ENCODE measurements at regions not wholly inside any gene's neighbourhood (a gene's known extent, or its start where the extent isn't known, plus 50 kb on each side); places are given as distances from the start of the nearest gene placed in this dataset.
A peak's percentile ranks its signal among the peaks of the same experiment; 100 is the strongest.

GRCh38 chr15:62647843-62648505, 394.6 kb upstream of the TPM1 start:
- 79% methylated on average over 5 of the region's 7 CpGs for whole genome bisulfite sequencing (ENCODE audit: insufficient coverage, low coverage, low lambda C conversion rate, missing lambda C conversion rate)
- H3K27me3 ChIP-seq, result no peaks in the 10 kb centered on the region
- no peak overlapping the region for H3K4me3 ChIP-seq
- H3K36me3 ChIP-seq, result no peaks in the 10 kb centered on the region
- ATAC-seq, result no peak
- H3K9me3 ChIP-seq, result no peaks in the 10 kb centered on the region
- H3K27ac ChIP-seq, result no peak overlapping the region
- TF ChIP-seq CTCF (IDR thresholded peaks at IDR 0.05), result no peak
- DNase-seq, result no peak
- H3K4me1 ChIP-seq, result no peaks in the 10 kb centered on the region
- intact Hi-C loops (cut with DNase I), result no loop called here

- no peaks in the 10 kb centered on the region for H3K27me3 ChIP-seq
- no peaks in the 10 kb centered on the region for H3K9me3 ChIP-seq
- H3K36me3 ChIP-seq, result no peaks in the 10 kb centered on the region
- WGBS (ENCODE audit: insufficient coverage, low coverage, low lambda C conversion rate, missing lambda C conversion rate), result 72% methylated on average over 6 of the region's 6 CpGs
- DNase-seq (no peak), ATAC-seq (peak in 3 of 4 donors; percentile 36 to 61 (median 60))
- intact Hi-C loops (cut with DNase I), result no loop called here
- H3K4me1 ChIP-seq, result no peaks in the 10 kb centered on the region
- H3K4me3 ChIP-seq, result no peak overlapping the region
- TF ChIP-seq POLR2A (IDR thresholded peaks at IDR 0.05), result no peak
- peak; percentile 31 to 45 (median 39) for TF ChIP-seq CTCF (IDR thresholded peaks at IDR 0.05)
- H3K27ac ChIP-seq, result no peak overlapping the region
These were observed 393.6 kb upstream of the TPM1 start for GRCh38 chr15:62648954-62649353.

- intact Hi-C loops (cut with DNase I), result no loop called here
- Histone ChIP-seq H3K27me3 (no peaks in the 10 kb centered on the region), H3K4me3 (no peak overlapping the region), H3K27ac (no peak overlapping the region), H3K9me3 (no peaks in the 10 kb centered on the region), H3K4me1 (no peaks in the 10 kb centered on the region), H3K36me3 (no peaks in the 10 kb centered on the region)
- DNase-seq (no peak), ATAC-seq (peak in 2 of 4 donors; percentile 29 to 43)
- WGBS (ENCODE audit: insufficient coverage, low coverage, low lambda C conversion rate, missing lambda C conversion rate), result 85% methylated on average over 12 of the region's 12 CpGs
- TF ChIP-seq CTCF (IDR thresholded peaks at IDR 0.05) (no peak), POLR2A (IDR thresholded peaks at IDR 0.05) (no peak)
These were observed 392.6 kb upstream of the TPM1 start for GRCh38 chr15:62649793-62650420.

- H3K27ac ChIP-seq, result no peak overlapping the region
- DNase-seq (no peak), ATAC-seq (peak in 3 of 4 donors; percentile 52 to 69 (median 60))
- intact Hi-C loops (cut with DNase I), result no loop called here
- TF ChIP-seq CTCF (IDR thresholded peaks at IDR 0.05), result no peak
- TF ChIP-seq POLR2A (IDR thresholded peaks at IDR 0.05), result no peak
- no peaks in the 10 kb centered on the region for H3K36me3 ChIP-seq
- no peaks in the 10 kb centered on the region for H3K27me3 ChIP-seq
- no peak overlapping the region for H3K4me3 ChIP-seq
- WGBS (ENCODE audit: insufficient coverage, low coverage, low lambda C conversion rate, missing lambda C conversion rate), result 74% methylated on average over 3 of the region's 3 CpGs
- H3K9me3 ChIP-seq, result no peaks in the 10 kb centered on the region
- no peaks in the 10 kb centered on the region for H3K4me1 ChIP-seq
These were observed 389.4 kb upstream of the TPM1 start for GRCh38 chr15:62653122-62653521.
